Fibroblast of peridontal ligament (primary cell): ENCODE measurements at regions not wholly inside any gene's neighbourhood (a gene's known extent, or its start where the extent isn't known, plus 50 kb on each side); places are given as distances from the start of the nearest gene placed in this dataset.

Experiments
- DNase-seq: peaks from one replicate; pipeline ENCODE4 v3.0.0-alpha.2; 2010; ENCODE audit errors: extremely low read depth

GRCh38 chr4:175947117-175947722 lies 118.4 kb upstream of the WDR17 start:
- peak; percentile 68 for DNase-seq

DNA sequence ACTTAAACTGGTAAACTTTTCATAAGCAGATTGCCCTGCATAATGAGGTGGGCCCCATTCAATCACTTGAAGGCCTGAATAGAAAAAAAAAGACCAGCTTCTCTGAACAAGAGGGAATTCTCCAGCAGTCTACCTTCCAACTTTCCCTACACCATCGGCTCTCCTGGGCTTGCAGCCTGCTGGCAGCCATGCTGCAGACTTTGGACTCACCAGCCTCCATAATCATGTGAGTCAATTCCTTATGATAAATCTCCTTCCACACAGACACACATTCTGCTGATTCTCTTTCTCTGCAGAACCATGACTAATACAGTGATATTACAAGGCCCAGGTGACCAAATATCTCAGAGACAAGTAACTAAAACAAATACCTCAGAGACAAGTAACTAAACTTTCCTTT lies 113.8 kb upstream of the WDR17 start:
- DNase-seq = no peak

DNA sequence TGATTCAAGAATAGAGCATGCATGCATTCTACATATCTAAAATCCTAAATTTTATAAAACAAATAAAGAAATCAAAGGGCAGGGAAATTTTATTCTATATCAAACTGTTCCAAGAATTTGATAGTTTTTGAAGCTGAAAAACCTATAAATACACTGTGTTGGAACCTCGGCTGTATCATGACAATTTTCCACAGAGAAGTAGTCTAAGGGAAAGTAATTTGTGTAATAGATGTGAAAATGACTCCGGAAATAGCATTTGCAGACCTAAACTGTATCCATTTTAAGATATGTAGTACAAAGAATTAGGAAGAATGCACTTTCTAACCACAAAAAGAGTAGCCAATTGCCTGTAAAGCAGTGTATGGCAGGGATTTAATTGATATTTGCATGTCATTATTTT lies 112.5 kb upstream of the WDR17 start:
- no peak for DNase-seq

DNA sequence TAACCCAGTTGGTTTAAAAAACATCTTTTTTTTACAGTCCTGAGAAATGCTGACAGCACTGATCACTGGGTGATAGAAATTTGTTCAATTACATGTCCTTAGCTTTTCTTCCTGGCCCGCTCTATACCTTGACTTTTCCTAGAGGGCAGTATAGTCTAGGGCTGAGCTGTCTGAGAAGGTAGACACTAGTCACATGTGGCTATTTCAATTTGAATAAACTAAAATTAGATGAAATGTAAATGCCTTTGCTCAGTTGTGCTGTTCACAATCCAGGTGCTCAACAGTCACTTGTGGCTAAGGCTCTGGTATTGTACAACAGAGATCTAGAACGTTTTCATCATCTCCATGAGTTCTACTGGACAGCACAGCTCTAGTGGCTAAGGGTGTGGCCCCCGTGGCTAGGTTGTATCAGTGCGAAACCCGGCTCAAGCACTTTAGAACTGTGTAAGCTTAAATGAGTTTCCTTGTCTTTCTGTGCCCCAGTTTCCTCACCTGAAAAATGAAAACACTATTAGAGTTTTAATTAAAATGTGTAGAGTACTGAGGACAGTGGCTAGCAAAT lies 111.6 kb upstream of the WDR17 start:
- DNase-seq = no peak

- DNase-seq = no peak
Measured at GRCh38 chr4:175954685-175955084, 111.0 kb upstream of the WDR17 start.

DNA sequence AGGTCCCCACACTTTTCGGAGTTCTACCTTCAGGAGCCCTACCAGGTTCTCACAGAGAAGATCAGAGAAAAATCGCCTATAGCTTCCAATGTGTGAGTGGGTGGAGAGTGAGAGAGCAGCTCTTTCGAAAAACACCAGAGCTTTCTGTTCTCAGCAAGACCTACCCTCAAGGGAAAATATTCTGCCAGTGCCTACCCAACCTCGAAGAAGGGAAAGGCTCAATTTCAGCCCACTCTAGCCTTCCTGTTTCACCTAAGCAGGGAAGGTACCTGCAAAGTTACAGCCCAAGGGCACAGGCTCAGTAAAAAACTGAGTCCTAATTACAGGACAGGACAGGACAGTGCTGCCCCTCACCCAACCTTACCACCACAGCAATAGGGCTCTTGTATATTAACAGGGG lies 104.0 kb upstream of the WDR17 start:
- DNase-seq = no peak

DNA sequence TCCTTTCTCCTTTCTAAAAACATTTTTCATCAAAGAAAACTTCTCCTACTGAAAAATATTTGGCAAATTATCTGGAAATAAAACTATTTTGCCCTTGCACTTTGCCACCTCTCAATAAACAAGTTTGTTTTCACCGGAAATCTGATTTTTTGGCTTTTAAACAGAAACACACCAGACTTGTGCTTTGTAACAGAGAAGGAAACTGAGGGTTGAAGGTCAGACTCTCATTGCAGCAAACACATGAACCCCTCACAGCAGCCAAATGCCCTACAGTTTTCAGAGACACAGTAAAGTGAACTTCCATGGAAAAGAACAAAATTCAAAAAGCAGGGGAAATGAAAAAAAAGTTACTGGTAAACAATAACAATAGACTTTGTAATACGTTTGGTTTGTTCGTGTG lies 95.6 kb upstream of the WDR17 start:
- no peak for DNase-seq

DNA sequence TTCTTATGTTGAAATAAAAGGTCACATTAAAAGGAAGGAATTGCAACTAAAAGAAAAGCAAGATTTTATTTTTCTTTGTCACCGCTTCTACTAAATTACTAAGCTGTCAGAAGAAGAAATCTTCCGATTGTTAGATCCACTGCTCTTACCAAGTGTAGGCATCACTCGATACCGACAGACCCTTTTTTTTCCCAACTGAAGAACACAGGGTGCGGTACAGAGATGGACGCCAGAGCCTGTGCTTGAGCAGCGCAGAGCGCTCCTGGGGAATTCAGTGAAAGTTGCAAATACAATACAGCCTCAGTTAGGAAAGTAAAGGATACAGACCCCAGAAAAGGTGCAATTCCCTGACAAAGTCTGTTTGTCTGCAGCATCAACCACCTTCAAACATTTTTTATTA lies 94.9 kb upstream of the WDR17 start:
- no peak for DNase-seq

- DNase-seq = no peak
Measured at GRCh38 chr4:175971388-175972179, 94.1 kb upstream of the WDR17 start.

GRCh38 chr4:175973027-175973923 lies 92.4 kb upstream of the WDR17 start:
- DNase-seq = no peak

DNA sequence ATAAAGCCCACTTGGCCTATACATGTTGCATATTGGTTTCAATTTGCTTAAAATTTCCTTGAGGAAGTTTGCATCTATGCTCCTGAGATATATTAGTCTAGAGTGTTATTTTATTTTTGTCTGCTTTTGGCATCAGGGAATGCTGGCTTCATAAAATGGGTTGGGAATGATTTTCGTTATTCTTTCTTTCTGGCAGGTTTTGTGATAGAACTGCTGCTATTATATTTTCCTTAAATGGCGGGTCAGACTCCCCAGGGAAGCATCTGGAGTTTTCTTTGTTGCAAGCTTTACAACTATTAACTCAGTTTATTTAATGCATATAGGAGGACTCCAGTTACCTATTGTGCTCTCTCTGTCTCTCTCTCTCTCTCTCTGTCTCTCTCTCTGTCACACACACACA lies 82.0 kb upstream of the WDR17 start:
- no peak for DNase-seq

GRCh38 chr4:175986668-175987067 lies 79.0 kb upstream of the WDR17 start:
- no peak for DNase-seq

GRCh38 chr4:175988511-175988910 lies 77.1 kb upstream of the WDR17 start:
- DNase-seq = no peak

- no peak for DNase-seq
Measured at GRCh38 chr4:175996206-175996605, 69.4 kb upstream of the WDR17 start.

DNA sequence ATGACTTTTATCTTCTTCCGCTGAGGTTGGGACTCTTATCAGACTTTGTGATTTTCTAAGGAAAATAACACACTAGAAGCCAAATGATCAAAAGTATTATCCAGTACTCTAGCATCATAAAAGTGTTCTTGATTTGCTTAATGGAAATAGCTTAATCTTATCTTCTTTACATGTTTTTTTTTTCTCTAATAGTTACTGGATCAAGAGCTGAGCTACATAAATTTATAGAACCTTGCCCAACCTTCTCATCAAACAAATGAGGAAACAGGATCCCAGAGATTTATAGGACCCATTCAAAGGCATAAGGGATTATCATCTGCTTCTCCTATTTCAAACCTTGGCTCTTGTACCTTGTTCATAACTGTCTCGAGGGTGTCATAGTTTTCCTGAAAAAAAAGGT lies 68.3 kb upstream of the WDR17 start:
- DNase-seq = no peak

- no peak for DNase-seq
Measured at GRCh38 chr4:175998782-175999181, 66.9 kb upstream of the WDR17 start.

DNA sequence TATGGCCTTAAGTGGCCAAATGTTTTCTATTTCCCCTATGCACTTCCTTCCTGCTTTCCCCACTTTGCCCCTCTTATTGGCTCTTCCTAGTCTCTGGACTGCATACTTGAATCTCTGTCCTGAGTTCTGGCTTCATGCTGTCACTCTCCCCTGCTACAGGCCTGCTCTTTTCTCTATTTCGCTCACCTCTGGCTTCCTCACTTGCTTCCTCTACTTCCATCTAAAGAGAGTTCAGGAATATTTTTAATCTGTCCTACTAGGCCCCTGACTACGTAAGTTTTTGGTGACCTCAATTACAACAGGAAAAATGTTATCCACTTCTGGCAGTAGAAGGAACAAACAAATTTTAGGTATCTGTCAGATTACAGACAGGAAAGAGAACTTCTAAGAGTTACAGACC lies 65.7 kb upstream of the WDR17 start:
- DNase-seq = no peak

GRCh38 chr4:176001151-176002006 lies 64.3 kb upstream of the WDR17 start:
- peak; percentile 8 for DNase-seq

DNA sequence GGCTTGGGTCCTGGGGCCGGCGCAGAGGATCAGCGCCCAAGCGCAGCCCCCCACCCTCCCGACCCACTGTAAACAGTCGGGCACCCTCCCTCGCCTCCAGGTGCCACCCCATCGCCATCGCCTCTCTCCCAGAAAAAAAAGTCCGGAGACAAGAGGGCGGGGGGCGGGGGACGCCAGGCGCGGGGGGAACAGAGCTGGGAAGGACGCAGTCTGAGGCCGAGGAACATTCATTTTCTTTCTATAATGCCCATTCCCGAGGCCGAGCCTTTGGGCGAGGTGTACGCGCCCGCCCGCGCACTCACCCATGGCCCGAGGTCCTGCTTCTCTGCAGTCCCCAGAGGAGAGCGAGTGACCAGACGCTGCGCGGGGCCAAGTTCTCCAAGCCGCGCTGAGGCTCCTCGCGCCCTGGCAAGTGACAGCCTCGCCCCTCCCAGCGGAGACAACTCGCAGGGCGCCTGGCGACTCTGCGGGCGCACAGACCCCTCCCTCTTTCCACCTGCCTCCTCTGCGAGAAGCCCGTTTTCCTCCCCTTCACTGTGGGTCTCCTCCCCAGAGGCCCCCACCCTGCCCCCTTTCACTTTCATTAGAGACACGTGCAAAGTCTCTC lies 63.5 kb upstream of the WDR17 start:
- DNase-seq = no peak

DNA sequence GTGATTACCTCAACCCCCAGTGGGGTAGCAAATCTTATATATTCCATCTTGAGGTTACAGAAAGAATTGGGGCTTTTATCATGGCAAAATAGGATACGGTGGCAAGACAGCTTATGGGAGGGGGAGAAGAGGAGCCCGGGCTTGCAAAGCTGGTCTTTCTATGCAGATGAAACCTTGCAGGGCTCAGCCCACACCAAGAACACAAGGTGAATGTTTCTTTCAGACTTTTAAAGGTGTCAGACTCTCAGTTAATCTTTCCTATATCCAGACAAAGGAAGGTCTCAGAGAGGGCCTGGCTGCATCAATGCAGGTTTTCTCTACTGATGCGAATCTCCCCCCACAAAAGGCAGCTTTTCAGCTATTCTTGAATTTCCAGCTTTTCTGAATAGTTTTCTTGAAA lies 59.9 kb upstream of the WDR17 start:
- DNase-seq = no peak

DNA sequence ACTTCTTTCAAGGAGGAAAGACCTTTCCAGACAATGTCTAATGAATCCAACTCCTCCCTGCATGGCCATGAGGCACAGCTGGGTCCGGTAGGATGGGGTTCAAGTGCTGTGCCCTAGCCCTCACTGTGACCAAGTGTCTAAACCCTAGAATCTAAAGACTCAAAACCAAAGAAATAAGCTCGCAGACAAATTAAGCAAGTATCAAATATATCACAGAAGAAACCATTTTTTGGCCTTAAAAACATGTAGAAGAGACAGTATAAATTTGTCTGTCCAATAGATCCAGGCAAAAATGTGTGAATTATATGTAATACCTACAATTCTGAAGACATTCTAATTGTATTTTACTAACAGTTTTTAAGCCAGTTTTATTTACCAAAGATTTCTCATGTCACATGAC lies 56.4 kb upstream of the WDR17 start:
- DNase-seq = no peak
